K562 (cell line): ENCODE measurements at regions not wholly inside any gene's neighbourhood (a gene's known extent, or its start where the extent isn't known, plus 50 kb on each side); places are given as distances from the start of the nearest gene placed in this dataset.

ENCODE experiments used
- ATAC-seq: fragments of 200-7000 bp; cut with Tn5 transposase; 3 replicates; pipeline ENCODE4 v1.9.1; 2020; ENCODE audit warnings: moderate library complexity
- BruUV-seq: library from RNA; stranded (reverse); fragments of 400-500 nt; replicated peaks from 2 replicates; lab custom pipeline; 2021; lab: Mats Ljungman, UMichigan
- CTCF ChIA-PET: fragments of 300-600 bp; formaldehyde crosslinking; extraction: SDS; loops from one replicate; lab custom pipeline; 2021; ENCODE audit warnings: low intra/inter-chr PET ratio; lab: Yijun Ruan, JAX
- POLR2A ChIA-PET: fragments of 300-600, 350-650 bp; sonication (Branson Sonifier 250); formaldehyde crosslinking; extraction: SDS; loops from one replicate; lab custom pipeline; 2021; ENCODE audit warnings: antibody characterized with exemption, inconsistent platforms; lab: Yijun Ruan, JAX
- DNase-seq, 4 experiments: peaks; one replicate each; pipeline versions ENCODE4 v3.0.0 to v3.0.0-alpha.2; 2011 to 2018; ENCODE audit warnings: low spot score in 3 of 4, mixed read lengths in 3 of 4; ENCODE audit errors: extremely low read depth in 1 of 4
- FAIRE-seq: peaks from 2 replicates; lab custom pipeline; 2011; peaks lifted over from hg19 to GRCh38; lab: Jason Lieb, UNC
- H2AFZ ChIP-seq: 2 replicates; pipeline ENCODE4 v1.6.0; 2011; ENCODE audit warnings: low read depth, low read length, control low read depth, inconsistent platforms
- H3K27ac ChIP-seq: fragments of 200-600 bp; 3 replicates; pipeline ENCODE4 v1.8.0; 2011; ENCODE audit warnings: low read depth, mild to moderate bottlenecking, control low read depth, inconsistent platforms, low read length, moderate library complexity, mixed read lengths; ENCODE audit errors: extremely low read depth
- H3K27me3 ChIP-seq, 2 experiments: fragments of 300-600 bp in 1 of 2; 2 replicates in 1 of 2; 3 replicates in 1 of 2; pipeline versions ENCODE4 v1.6.0 to v1.8.0; 2011; ENCODE audit warnings: inconsistent platforms in 2 of 2, low read length in 2 of 2, mild to moderate bottlenecking in 1 of 2, mixed read lengths in 1 of 2, moderate library complexity in 1 of 2; ENCODE audit not compliant: control insufficient read depth in 2 of 2, insufficient read depth in 2 of 2
- H3K36me3 ChIP-seq: fragments of 300-600 bp; 3 replicates; pipeline ENCODE4 v1.8.0; 2011; ENCODE audit warnings: mild to moderate bottlenecking, low read length, inconsistent platforms; ENCODE audit not compliant: control insufficient read depth, insufficient read depth
- H3K4me1 ChIP-seq, 2 experiments: fragments of 200-600 bp in 1 of 2; replicated peaks in 1 of 2; 2 replicates in 1 of 2; 3 replicates in 1 of 2; pipeline versions ENCODE4 v1.5.1 to v1.8.0; 2011; ENCODE audit warnings: inconsistent platforms in 2 of 2, low read length in 2 of 2, mild to moderate bottlenecking in 1 of 2, mixed read lengths in 1 of 2, moderate library complexity in 1 of 2; ENCODE audit not compliant: control insufficient read depth in 2 of 2, insufficient read depth in 2 of 2
- H3K4me2 ChIP-seq: 2 replicates; pipeline ENCODE4 v1.6.1; 2011; ENCODE audit warnings: low read length, control low read depth, inconsistent platforms, mixed read lengths; ENCODE audit not compliant: insufficient read depth
- H3K4me3 ChIP-seq: fragments of 200-600 bp; sonication (generic), shearing (Covaris generic); 2 replicates; pipeline ENCODE4 v1.5.1; 2016; ENCODE audit warnings: control low read depth, inconsistent platforms
- H3K79me2 ChIP-seq: fragments of 200-600 bp; 3 replicates; pipeline ENCODE4 v1.8.0; 2011; ENCODE audit warnings: low read length, inconsistent platforms; ENCODE audit not compliant: control insufficient read depth, insufficient read depth
- H3K9ac ChIP-seq, 2 experiments: 2 replicates each; pipeline versions ENCODE4 v1.6.0 to v1.6.1; 2011; ENCODE audit warnings: low read depth in 2 of 2, low read length in 2 of 2, control low read depth in 1 of 2, inconsistent platforms in 1 of 2, mild to moderate bottlenecking in 1 of 2, mixed read lengths in 1 of 2; ENCODE audit not compliant: insufficient read depth in 1 of 2
- H3K9me1 ChIP-seq: one replicate; pipeline ENCODE4 v1.6.0; 2011; ENCODE audit warnings: inconsistent platforms, mild to moderate bottlenecking, low read length, moderate library complexity; ENCODE audit not compliant: control insufficient read depth, insufficient read depth
- H3K9me3 ChIP-seq: replicated peaks from 2 replicates; pipeline ENCODE4 v1.5.1; 2011; ENCODE audit warnings: low read depth, low read length, inconsistent platforms; ENCODE audit not compliant: control insufficient read depth, insufficient read depth
- H4K20me1 ChIP-seq: replicated peaks from 2 replicates; pipeline ENCODE4 v1.6.1; 2011; ENCODE audit warnings: low read length, inconsistent platforms, mixed read lengths; ENCODE audit not compliant: control insufficient read depth, insufficient read depth
- ATF7 ChIP-seq: fragments of 450-650 bp; IDR thresholded peaks from 2 replicates; pipeline ENCODE4 v1.7.1; 2014; ENCODE audit warnings: mild to moderate bottlenecking, moderate library complexity
- E2F3 ChIP-seq: fragments of 250-450 bp; sonication (Bioruptor Pico); IDR thresholded peaks from 2 replicates; pipeline ENCODE4 v1.4.0; 2020; ENCODE audit warnings: mild to moderate bottlenecking
- ELF2 ChIP-seq: fragments of 250-450 bp; sonication (Bioruptor Pico); IDR thresholded peaks from 2 replicates; pipeline ENCODE4 v1.5.0; 2021; ENCODE audit warnings: mild to moderate bottlenecking
- HNRNPL ChIP-seq: fragments of 200-400 bp; formaldehyde crosslinking; IDR thresholded peaks from 2 replicates; pipeline ENCODE4 v1.6.1; 2017; ENCODE audit warnings: low read depth, mild to moderate bottlenecking, low read length
- MXI1 ChIP-seq: IDR thresholded peaks from 2 replicates; pipeline ENCODE4 v1.6.1; 2011; ENCODE audit warnings: low read depth, mild to moderate bottlenecking, improper control_type of control experiment, low read length
- RBM34 ChIP-seq: fragments of 200-400 bp; formaldehyde crosslinking; IDR thresholded peaks from 2 replicates; pipeline ENCODE4 v1.6.1; 2018; ENCODE audit warnings: low read length, borderline replicate concordance; ENCODE audit not compliant: insufficient read depth
- TCF15 ChIP-seq: fragments of 250-450 bp; sonication (Bioruptor Pico); IDR thresholded peaks from 2 replicates; pipeline ENCODE4 v1.8.0; 2022; ENCODE audit warnings: moderate library complexity, mild to moderate bottlenecking, inconsistent platforms
- ZFX ChIP-seq: sonication (generic); formaldehyde crosslinking; IDR thresholded peaks from 2 replicates; pipeline ENCODE4 v1.8.0; 2022; ENCODE audit warnings: mild to moderate bottlenecking, missing genetic modification reagents, moderate library complexity
- ZMIZ1 ChIP-seq, 2 experiments: fragments of 150-350 bp in 1 of 2; IDR thresholded peaks; 2 replicates each; pipeline ENCODE4 v1.6.1; 2012 to 2016; ENCODE audit warnings: low read depth in 2 of 2, low read length in 2 of 2, mild to moderate bottlenecking in 1 of 2, moderate library complexity in 1 of 2
- ZNF561 ChIP-seq: fragments of 450-650 bp; formaldehyde crosslinking; conservative IDR thresholded peaks from 2 replicates; pipeline ENCODE4 v1.4.0; 2020; ENCODE audit warnings: mild to moderate bottlenecking, moderate library complexity
- in situ Hi-C: fragments of 300-500 bp; cut with MboI; formaldehyde crosslinking; loops from 4 replicates; pipeline ENCODE4 v1.15.0; 2018; ENCODE audit warnings: inconsistent platforms, mixed read lengths
- intact Hi-C: fragments of 100-400 bp; cut with micrococcal nuclease; formaldehyde crosslinking; loops from 2 replicates; pipeline ENCODE4 v1.14.2; 2022
- TF ChIP-seq, protein P1 (sequence below), 2 experiments: IDR thresholded peaks in 1 of 2; conservative IDR thresholded peaks in 1 of 2; 2 replicates each; pipeline ENCODE4 v1.6.1; 2016; ENCODE audit warnings: low read depth in 2 of 2, mild to moderate bottlenecking in 1 of 2, missing compliant biosample characterization in 1 of 2, missing genetic modification characterization in 1 of 2, moderate library complexity in 1 of 2
- TF ChIP-seq, protein P2 (sequence below): IDR thresholded peaks from 3 replicates; pipeline ENCODE4 v1.6.1; 2011; ENCODE audit warnings: borderline replicate concordance, mild to moderate bottlenecking, moderate library complexity; ENCODE audit not compliant: insufficient read length; ENCODE audit errors: extremely low read depth

GRCh38 chr2:66982766-66983165 is 414.4 kb upstream of the ETAA1 start:
- H3K36me3 ChIP-seq, result no peaks in the 10 kb centered on the region
- H3K27ac ChIP-seq, result no peak overlapping the region
- H3K9ac ChIP-seq, result no peak overlapping the region
- no peaks in the 10 kb centered on the region for H3K9me1 ChIP-seq
- DNase-seq, result no peak
- BruUV-seq, result no TSS peak
- no peaks in the 10 kb centered on the region for H4K20me1 ChIP-seq
- no peak overlapping the region for H3K4me3 ChIP-seq
- no peak overlapping the region for H3K4me2 ChIP-seq
- POLR2A ChIA-PET, result no interaction called here
- no peaks in the 10 kb centered on the region for H3K9me3 ChIP-seq
- no peaks in the 10 kb centered on the region for H3K27me3 ChIP-seq
- H2AFZ ChIP-seq, result no peak overlapping the region
- intact Hi-C loops (no loop called here), in situ Hi-C loops (no loop called here)
- H3K79me2 ChIP-seq, result no peaks in the 10 kb centered on the region
- TF ChIP-seq ZFX (CRISPR knock-in tag) (no peak), MXI1 (no peak), ZMIZ1 (IDR thresholded peaks at IDR 0.05; ENCODE audit: low read depth in 2 of 2, low read length in 2 of 2) (no peak), ELF2 (CRISPR knock-in tag) (no peak), TCF15 (CRISPR knock-in tag) (no peak), ZNF561 (no peak), HNRNPL (no peak), RBM34 (no peak), ATF7 (no peak), E2F3 (CRISPR knock-in tag) (no peak)
- TF ChIP-seq, protein P1, sequence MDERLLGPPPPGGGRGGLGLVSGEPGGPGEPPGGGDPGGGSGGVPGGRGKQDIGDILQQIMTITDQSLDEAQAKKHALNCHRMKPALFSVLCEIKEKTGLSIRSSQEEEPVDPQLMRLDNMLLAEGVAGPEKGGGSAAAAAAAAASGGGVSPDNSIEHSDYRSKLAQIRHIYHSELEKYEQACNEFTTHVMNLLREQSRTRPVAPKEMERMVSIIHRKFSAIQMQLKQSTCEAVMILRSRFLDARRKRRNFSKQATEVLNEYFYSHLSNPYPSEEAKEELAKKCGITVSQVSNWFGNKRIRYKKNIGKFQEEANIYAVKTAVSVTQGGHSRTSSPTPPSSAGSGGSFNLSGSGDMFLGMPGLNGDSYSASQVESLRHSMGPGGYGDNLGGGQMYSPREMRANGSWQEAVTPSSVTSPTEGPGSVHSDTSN (CRISPR knock-in tag; IDR thresholded peaks at IDR 0.05; ENCODE audit: low read depth), result no peak
- TF ChIP-seq, protein P1 (tag; conservative IDR thresholded peaks at IDR 0.05; ENCODE audit: low read depth), result no peak
- TF ChIP-seq, protein P2, sequence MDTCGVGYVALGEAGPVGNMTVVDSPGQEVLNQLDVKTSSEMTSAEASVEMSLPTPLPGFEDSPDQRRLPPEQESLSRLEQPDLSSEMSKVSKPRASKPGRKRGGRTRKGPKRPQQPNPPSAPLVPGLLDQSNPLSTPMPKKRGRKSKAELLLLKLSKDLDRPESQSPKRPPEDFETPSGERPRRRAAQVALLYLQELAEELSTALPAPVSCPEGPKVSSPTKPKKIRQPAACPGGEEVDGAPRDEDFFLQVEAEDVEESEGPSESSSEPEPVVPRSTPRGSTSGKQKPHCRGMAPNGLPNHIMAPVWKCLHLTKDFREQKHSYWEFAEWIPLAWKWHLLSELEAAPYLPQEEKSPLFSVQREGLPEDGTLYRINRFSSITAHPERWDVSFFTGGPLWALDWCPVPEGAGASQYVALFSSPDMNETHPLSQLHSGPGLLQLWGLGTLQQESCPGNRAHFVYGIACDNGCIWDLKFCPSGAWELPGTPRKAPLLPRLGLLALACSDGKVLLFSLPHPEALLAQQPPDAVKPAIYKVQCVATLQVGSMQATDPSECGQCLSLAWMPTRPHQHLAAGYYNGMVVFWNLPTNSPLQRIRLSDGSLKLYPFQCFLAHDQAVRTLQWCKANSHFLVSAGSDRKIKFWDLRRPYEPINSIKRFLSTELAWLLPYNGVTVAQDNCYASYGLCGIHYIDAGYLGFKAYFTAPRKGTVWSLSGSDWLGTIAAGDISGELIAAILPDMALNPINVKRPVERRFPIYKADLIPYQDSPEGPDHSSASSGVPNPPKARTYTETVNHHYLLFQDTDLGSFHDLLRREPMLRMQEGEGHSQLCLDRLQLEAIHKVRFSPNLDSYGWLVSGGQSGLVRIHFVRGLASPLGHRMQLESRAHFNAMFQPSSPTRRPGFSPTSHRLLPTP, result no peak
- ATAC-seq, result no peak
- H3K4me1 ChIP-seq, result no peaks in the 10 kb centered on the region
- FAIRE-seq, result no peak
- CTCF ChIA-PET, result no interaction called here
